HG03095 (cell line): ENCODE measurements at regions not wholly inside any gene's neighbourhood (a gene's known extent, or its start where the extent isn't known, plus 50 kb on each side); places are given as distances from the start of the nearest gene placed in this dataset.
"Not testable (repeated sequence)": the region's sequence is repeated elsewhere in the genome, so short reads cannot be mapped to it uniquely, and the experiment has no call there.

Source experiments
- ATAC-seq: cut with Tn5 transposase; IDR thresholded peaks from one replicate; pipeline ENCODE4 v1.9.1; 2021; ENCODE audit warnings: moderate library complexity; ENCODE audit not compliant: unreplicated experiment

GRCh38 chr5:39720136-39720535, 295.4 kb upstream of the DAB2 start:
- ATAC-seq = no peak

GRCh38 chr5:39717176-39717897, 292.6 kb upstream of the DAB2 start:
- ATAC-seq = no peak

GRCh38 chr5:39716532-39717028, 291.8 kb upstream of the DAB2 start:
- no peak for ATAC-seq

- no peak for ATAC-seq
Observed at GRCh38 chr5:39714036-39714698, 289.4 kb upstream of the DAB2 start.

GRCh38 chr5:39713250-39713916, 288.6 kb upstream of the DAB2 start:
- no peak for ATAC-seq

- no peak for ATAC-seq
Observed at GRCh38 chr5:39712316-39713249, 287.8 kb upstream of the DAB2 start.

- ATAC-seq = no peak
Observed at GRCh38 chr5:39711821-39712220, 287.0 kb upstream of the DAB2 start.

GRCh38 chr5:39709032-39709431, 284.3 kb upstream of the DAB2 start:
- no peak for ATAC-seq

GRCh38 chr5:39702928-39703327, 278.1 kb upstream of the DAB2 start:
- ATAC-seq = no peak

- ATAC-seq = no peak
Observed at GRCh38 chr5:39700523-39700922, 275.7 kb upstream of the DAB2 start.

GRCh38 chr5:39698838-39699560, 274.2 kb upstream of the DAB2 start:
- no peak for ATAC-seq

- no peak for ATAC-seq
Observed at GRCh38 chr5:39697881-39698280, 273.1 kb upstream of the DAB2 start.

GRCh38 chr5:39696672-39697398, 272.1 kb upstream of the DAB2 start:
- no peak for ATAC-seq

- no peak for ATAC-seq
Observed at GRCh38 chr5:39691993-39692392, 267.2 kb upstream of the DAB2 start.

- ATAC-seq = no peak
Observed at GRCh38 chr5:39691136-39691535, 266.4 kb upstream of the DAB2 start.

GRCh38 chr5:39689919-39690318, 265.1 kb upstream of the DAB2 start:
- no peak for ATAC-seq

- ATAC-seq = not testable (repeated sequence)
Observed at GRCh38 chr5:39687924-39688323, 263.1 kb upstream of the DAB2 start.

GRCh38 chr5:39680213-39680612, 255.4 kb upstream of the DAB2 start:
- ATAC-seq = no peak

- no peak for ATAC-seq
Observed at GRCh38 chr5:39678534-39678933, 253.8 kb upstream of the DAB2 start.

- no peak for ATAC-seq
Observed at GRCh38 chr5:39675676-39676075, 250.9 kb upstream of the DAB2 start.
